Stimulated activated CD4-positive, alpha-beta T cell treated with anti-CD3 and anti-CD28 coated beads, Interleukin-15, amount 100 ng/mL, for 24 hours (primary cell): ENCODE measurements at regions not wholly inside any gene's neighbourhood (a gene's known extent, or its start where the extent isn't known, plus 50 kb on each side); places are given as distances from the start of the nearest gene placed in this dataset.
"Not testable (repeated sequence)": the region's sequence is repeated elsewhere in the genome, so short reads cannot be mapped to it uniquely, and the experiment has no call there.

ENCODE experiments used
- DNase-seq: peaks from one replicate; pipeline ENCODE4 v3.0.0-alpha.2; 2020

- DNase-seq: no peak
These were observed 55.0 kb upstream of the IL33 start for GRCh38 chr9:6160579-6160978.

- no peak for DNase-seq
These were observed 62.2 kb upstream of the IL33 start for GRCh38 chr9:6153425-6153824.

- DNase-seq: no peak
These were observed 62.8 kb upstream of the IL33 start for GRCh38 chr9:6152788-6153187.

GRCh38 chr9:6150483-6150882 is 65.1 kb upstream of the IL33 start:
- DNase-seq: no peak

- no peak for DNase-seq
These were observed 66.3 kb upstream of the IL33 start for GRCh38 chr9:6149315-6149714.

GRCh38 chr9:6147846-6148245 is 67.8 kb upstream of the IL33 start:
- DNase-seq: no peak

- no peak for DNase-seq
These were observed 70.7 kb upstream of the IL33 start for GRCh38 chr9:6144947-6145346.

- no peak for DNase-seq
These were observed 72.7 kb upstream of the IL33 start for GRCh38 chr9:6142799-6143454.

GRCh38 chr9:6135780-6136179 is 79.8 kb upstream of the IL33 start:
- DNase-seq: not testable (repeated sequence)

- no peak for DNase-seq
These were observed 80.9 kb upstream of the IL33 start for GRCh38 chr9:6134661-6135180.

- DNase-seq: no peak
These were observed 82.1 kb upstream of the IL33 start for GRCh38 chr9:6133346-6134063.

- no peak for DNase-seq
These were observed 83.0 kb upstream of the IL33 start for GRCh38 chr9:6132650-6133049.

- no peak for DNase-seq
These were observed 87.6 kb upstream of the IL33 start for GRCh38 chr9:6128030-6128429.

GRCh38 chr9:6126377-6126776 is 89.2 kb upstream of the IL33 start:
- no peak for DNase-seq

GRCh38 chr9:6123416-6123815 is 92.2 kb upstream of the IL33 start:
- no peak for DNase-seq

- DNase-seq: no peak
These were observed 93.9 kb upstream of the IL33 start for GRCh38 chr9:6121707-6122106.

GRCh38 chr9:6114424-6114823 is 99.0 kb upstream of the RANBP6 start:
- DNase-seq: no peak

GRCh38 chr9:6113819-6114218 is 98.4 kb upstream of the RANBP6 start:
- no peak for DNase-seq

- DNase-seq: no peak
These were observed 97.9 kb upstream of the RANBP6 start for GRCh38 chr9:6113312-6113711.

GRCh38 chr9:6109986-6110385 is 94.6 kb upstream of the RANBP6 start:
- no peak for DNase-seq

GRCh38 chr9:6109571-6109970 is 94.1 kb upstream of the RANBP6 start:
- DNase-seq: no peak

GRCh38 chr9:6106711-6107339 is 91.4 kb upstream of the RANBP6 start:
- DNase-seq: no peak

- no peak for DNase-seq
These were observed 90.3 kb upstream of the RANBP6 start for GRCh38 chr9:6105738-6106137.

- not testable (repeated sequence) for DNase-seq
These were observed 89.0 kb upstream of the RANBP6 start for GRCh38 chr9:6104406-6104805.
